Epithelial cell of proximal tubule (primary cell): ENCODE measurements at regions not wholly inside any gene's neighbourhood (a gene's known extent, or its start where the extent isn't known, plus 50 kb on each side); places are given as distances from the start of the nearest gene placed in this dataset.
A peak's percentile ranks its signal among the peaks of the same experiment; 100 is the strongest.
"Not testable (repeated sequence)": the region's sequence is repeated elsewhere in the genome, so short reads cannot be mapped to it uniquely, and the experiment has no call there.

Experiments used
- DNase-seq: peaks from one replicate; pipeline ENCODE4 v3.0.0-alpha.2; 2011; ENCODE audit warnings: low read depth
- H3K4me3 ChIP-seq: 2 replicates; pipeline ENCODE4 v1.5.1; 2011; ENCODE audit warnings: low read depth, mild to moderate bottlenecking, low read length
- CTCF ChIP-seq: conservative IDR thresholded peaks from 2 replicates; pipeline ENCODE4 v1.5.1; 2012; ENCODE audit warnings: low read depth, mild to moderate bottlenecking, low read length

- DNase-seq: no peak
- no peak for TF ChIP-seq CTCF
- no peak overlapping the region for H3K4me3 ChIP-seq
Measured at GRCh38 chr1:114032271-114033215, 53.3 kb downstream of the OLFML3 start.

- DNase-seq: no peak
- H3K4me3 ChIP-seq: no peak overlapping the region
- peak; percentile 65 for TF ChIP-seq CTCF
Measured at GRCh38 chr1:114033216-114033706, 54.0 kb downstream of the OLFML3 start.

- H3K4me3 ChIP-seq: no peak overlapping the region
- DNase-seq: no peak
- no peak for TF ChIP-seq CTCF
Measured at GRCh38 chr1:114033961-114034360, 54.7 kb downstream of the OLFML3 start.

- TF ChIP-seq CTCF: no peak
- DNase-seq: no peak
- no peak overlapping the region for H3K4me3 ChIP-seq
Measured at GRCh38 chr1:114034567-114035303, 55.5 kb downstream of the OLFML3 start.

GRCh38 chr1:114035304-114035700, 56.0 kb downstream of the OLFML3 start:
- no peak for DNase-seq
- no peak for TF ChIP-seq CTCF
- no peak overlapping the region for H3K4me3 ChIP-seq

GRCh38 chr1:114036841-114037630, 57.8 kb downstream of the OLFML3 start:
- H3K4me3 ChIP-seq, DNase-seq: not testable (repeated sequence)

GRCh38 chr1:114037631-114037890, 58.3 kb downstream of the OLFML3 start:
- TF ChIP-seq CTCF: no peak
- DNase-seq: no peak
- no peak overlapping the region for H3K4me3 ChIP-seq
